Endothelial cell of umbilical vein (primary cell): ENCODE measurements at regions not wholly inside any gene's neighbourhood (a gene's known extent, or its start where the extent isn't known, plus 50 kb on each side); places are given as distances from the start of the nearest gene placed in this dataset.

Experiments
- CTCF ChIP-seq, 2 donors: IDR thresholded peaks; 1 replicate in 1 of 2; 2 replicates in 1 of 2; pipeline ENCODE4 v1.5.1; 2011; ENCODE audit warnings: low read length in 2 of 2, mild to moderate bottlenecking in 2 of 2, moderate library complexity in 2 of 2, control low read depth in 1 of 2, inconsistent platforms in 1 of 2, low read depth in 1 of 2; ENCODE audit not compliant: insufficient read depth in 1 of 2; ENCODE audit errors: extremely low read depth in 1 of 2
- EZH2 ChIP-seq: IDR thresholded peaks from 2 replicates; pipeline ENCODE4 v1.6.1; 2012; ENCODE audit warnings: borderline replicate concordance, low read depth, mild to moderate bottlenecking, moderate library complexity, low read length, inconsistent platforms; ENCODE audit not compliant: severe bottlenecking
- FOS ChIP-seq: IDR thresholded peaks from 2 replicates; pipeline ENCODE4 v1.6.1; 2011; ENCODE audit warnings: mild to moderate bottlenecking, low read length, moderate library complexity, borderline replicate concordance; ENCODE audit not compliant: insufficient read depth
- GATA2 ChIP-seq: IDR thresholded peaks from 2 replicates; pipeline ENCODE4 v1.7.0; 2011; ENCODE audit warnings: low read depth, mild to moderate bottlenecking, moderate library complexity, mixed read lengths, low read length; ENCODE audit not compliant: insufficient read length, insufficient read depth
- JUN ChIP-seq: IDR thresholded peaks from 2 replicates; pipeline ENCODE4 v1.6.1; 2011; ENCODE audit warnings: borderline replicate concordance, low read depth; ENCODE audit not compliant: insufficient read length, insufficient read depth
- MAX ChIP-seq: IDR thresholded peaks from 2 replicates; pipeline ENCODE4 v1.6.1; 2011; ENCODE audit not compliant: insufficient read depth, insufficient read length
- MYC ChIP-seq: IDR thresholded peaks from one replicate; pipeline ENCODE4 v1.6.1; 2011; ENCODE audit warnings: mild to moderate bottlenecking, low read depth, low read length
- POLR2A ChIP-seq: IDR thresholded peaks from 2 replicates; pipeline ENCODE4 v1.6.1; 2012; ENCODE audit warnings: low read depth, mild to moderate bottlenecking, control low read depth, low read length
- POLR2AphosphoS5 ChIP-seq: IDR thresholded peaks from 2 replicates; pipeline ENCODE4 v1.6.1; 2012; ENCODE audit warnings: low read depth, mild to moderate bottlenecking, control low read depth, low read length, moderate library complexity; ENCODE audit not compliant: insufficient read depth

- no peak for TF ChIP-seq CTCF (IDR thresholded peaks at IDR 0.05; ENCODE audit: extremely low read depth in 1 of 2, insufficient read depth in 1 of 2, low read depth in 1 of 2, low read length in 2 of 2)
- no peak for TF ChIP-seq POLR2A
- no peak for TF ChIP-seq POLR2AphosphoS5
- no peak for TF ChIP-seq JUN
- TF ChIP-seq MAX: no peak
- no peak for TF ChIP-seq MYC
- no peak for TF ChIP-seq EZH2
- TF ChIP-seq GATA2: no peak
- no peak for TF ChIP-seq FOS
Observed at GRCh38 chr13:106172176-106172905, 363.1 kb downstream of the EFNB2 start.
